Stimulated activated CD8-positive, alpha-beta memory T cell treated with anti-CD3 and anti-CD28 coated beads, Interleukin-4, amount 100 ng/mL, for 48 hours (primary cell): ENCODE measurements at regions not wholly inside any gene's neighbourhood (a gene's known extent, or its start where the extent isn't known, plus 50 kb on each side); places are given as distances from the start of the nearest gene placed in this dataset.
"Not testable (repeated sequence)": the region's sequence is repeated elsewhere in the genome, so short reads cannot be mapped to it uniquely, and the experiment has no call there.

Experiments used
- DNase-seq: peaks from one replicate; pipeline ENCODE4 v3.0.0-alpha.2; 2020

DNA sequence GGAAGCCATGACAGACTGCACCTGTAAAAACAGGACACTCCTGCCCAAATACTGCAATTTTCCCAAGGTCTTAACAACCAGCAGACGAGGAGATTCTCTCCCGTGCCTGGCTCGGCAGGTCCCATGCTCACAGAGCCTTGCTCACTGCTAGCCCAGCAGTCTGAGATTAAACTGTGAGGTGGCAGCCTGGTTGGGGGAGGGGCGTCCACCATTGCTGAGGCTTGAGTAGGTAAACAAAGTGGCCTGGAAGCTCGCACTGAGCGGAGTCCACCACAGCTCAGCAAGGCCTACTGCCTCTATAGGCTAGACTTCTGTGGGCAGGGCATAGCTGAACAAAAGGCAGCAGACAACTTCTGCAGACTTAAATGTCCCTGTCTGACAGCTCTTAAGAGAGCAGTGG lies 80.3 kb downstream of the ANXA5 start:
- DNase-seq: not testable (repeated sequence)

DNA sequence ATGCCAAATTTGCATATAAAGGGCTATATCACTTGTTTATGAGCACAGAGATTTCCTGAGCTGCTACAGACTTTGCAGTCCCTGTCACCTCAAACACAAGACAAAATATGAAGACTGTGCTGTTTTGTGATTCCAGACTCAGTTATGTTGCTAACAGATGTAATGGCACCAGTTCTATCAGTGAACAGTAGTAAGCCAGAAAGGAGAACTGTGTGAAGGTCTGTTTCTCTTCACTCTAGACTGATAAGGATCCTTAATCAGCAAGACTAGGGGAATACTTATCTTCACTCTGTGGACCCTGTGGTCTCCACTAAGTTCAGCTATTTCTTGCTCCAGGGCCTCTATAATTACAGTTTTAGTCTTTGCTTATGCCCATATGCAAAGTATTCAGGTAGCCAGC lies 82.7 kb downstream of the ANXA5 start:
- DNase-seq: no peak

DNA sequence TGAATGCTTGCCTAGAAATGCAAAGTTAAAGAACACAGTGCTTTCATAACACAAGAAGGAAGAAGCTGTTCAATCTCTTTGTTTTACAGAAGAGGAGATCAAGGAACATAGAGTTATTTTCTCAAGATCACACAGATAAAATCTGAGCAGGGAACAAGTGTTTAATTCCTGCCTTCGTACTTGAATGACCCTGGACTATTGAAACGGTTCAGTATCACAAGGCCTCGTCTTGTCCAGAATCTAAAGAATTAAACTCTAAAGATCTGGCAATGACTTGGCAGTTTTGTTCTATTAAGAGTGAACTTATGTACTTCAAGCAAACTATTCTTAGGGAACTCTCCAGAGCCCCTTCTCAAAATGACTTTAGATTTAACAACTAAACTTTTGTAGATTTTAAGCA lies 97.7 kb downstream of the ANXA5 start:
- no peak for DNase-seq

DNA sequence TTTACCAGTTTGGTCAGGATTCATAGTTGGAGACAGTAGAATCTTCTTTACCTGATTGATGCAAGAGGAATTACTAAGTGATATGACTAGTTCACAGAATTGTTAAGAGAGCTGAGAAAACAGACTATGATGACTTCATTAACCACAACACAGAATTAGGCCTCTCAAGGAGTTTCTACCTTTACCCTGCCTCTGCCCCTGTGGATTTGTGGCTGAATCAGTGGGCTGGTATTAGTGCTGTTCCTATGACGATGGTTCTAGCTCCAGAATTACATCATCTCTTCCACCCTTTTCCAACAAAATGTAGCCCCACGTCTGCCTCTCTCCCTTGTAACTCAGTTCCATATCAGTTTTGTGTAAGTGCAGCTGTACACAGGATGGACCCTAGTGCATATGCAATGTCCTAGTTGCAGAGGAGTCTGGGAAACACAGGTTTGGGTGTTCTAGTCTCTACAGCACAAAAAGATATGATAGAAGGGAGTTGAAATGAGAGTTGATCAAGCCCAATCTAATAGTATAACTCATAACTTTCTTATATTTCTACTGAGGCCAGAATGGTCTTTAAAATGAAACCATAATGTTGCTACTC lies 99.3 kb downstream of the ANXA5 start:
- no peak for DNase-seq

DNA sequence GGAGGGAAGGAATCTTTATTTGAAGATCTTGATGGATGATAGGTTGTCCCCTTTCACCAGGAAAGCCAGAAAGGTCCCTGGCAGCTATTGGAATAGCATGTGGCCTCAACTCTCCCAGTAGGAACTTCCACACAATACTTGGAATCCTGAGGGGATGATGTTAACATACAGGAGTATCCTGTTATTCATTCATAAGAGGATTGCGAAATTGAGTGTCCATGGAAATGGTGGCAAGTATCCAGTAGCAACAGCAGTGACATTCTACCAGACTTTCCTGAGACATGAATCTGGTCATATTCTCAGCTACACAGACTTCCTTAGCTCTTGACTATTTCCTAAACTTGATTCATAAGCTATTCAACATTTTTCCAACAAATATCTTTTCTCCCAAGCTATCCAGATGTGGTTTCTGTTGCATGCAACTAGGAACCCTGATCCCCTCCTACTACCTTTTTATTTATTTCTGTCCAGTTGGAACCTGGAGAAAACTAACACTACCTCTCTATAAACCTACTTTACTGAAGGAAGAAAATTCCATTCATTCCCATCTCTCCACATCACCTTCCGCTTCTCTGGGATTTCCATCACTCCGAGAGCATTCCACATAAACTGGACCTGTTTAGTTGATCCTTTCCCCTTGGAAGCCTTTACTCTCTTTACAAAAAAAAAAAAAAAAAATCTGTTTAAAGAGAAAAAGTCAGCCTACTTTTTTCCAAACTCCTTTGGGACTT lies 101.8 kb downstream of the ANXA5 start:
- no peak for DNase-seq

GRCh38 chr4:121593760-121594159 lies 103.0 kb downstream of the ANXA5 start:
- DNase-seq: no peak

DNA sequence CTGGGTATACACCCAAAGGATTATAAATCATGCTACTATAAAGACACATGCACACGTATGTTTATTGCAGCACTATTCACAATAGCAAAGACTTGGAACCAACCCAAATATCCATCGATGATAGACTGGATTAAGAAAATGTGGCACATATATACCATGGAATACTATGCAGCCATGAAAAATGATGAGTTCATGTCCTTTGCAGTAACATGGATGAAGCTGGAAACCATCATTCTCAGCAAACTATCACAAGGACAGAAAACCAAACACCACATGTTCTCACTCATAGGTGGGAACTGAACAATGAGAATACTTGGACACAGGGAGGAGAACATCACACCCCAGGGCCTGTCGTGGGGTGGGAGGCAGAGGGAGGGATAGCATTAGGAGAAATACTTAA lies 104.5 kb downstream of the ANXA5 start:
- DNase-seq: not testable (repeated sequence)

DNA sequence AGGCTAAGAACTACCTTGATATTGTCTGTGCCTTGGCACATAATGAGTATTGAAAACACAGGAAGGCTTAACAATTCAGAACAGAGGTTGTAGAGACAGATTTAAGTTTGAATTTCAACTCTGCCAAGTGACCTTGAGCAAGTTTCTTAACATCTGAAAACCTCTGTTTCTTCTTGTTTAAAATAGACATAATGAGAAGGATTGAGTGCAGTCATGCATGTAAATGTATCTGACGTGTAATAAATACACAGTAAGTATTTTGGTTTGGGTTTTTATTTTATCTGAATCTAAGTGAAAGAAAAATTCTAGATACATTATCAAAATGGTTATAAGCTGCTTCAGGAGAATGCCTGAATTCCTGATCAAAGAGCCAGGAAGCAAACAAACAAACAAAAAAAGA lies 111.9 kb downstream of the ANXA5 start:
- DNase-seq: no peak

GRCh38 chr4:121583396-121583795 lies 113.4 kb downstream of the ANXA5 start:
- no peak for DNase-seq

DNA sequence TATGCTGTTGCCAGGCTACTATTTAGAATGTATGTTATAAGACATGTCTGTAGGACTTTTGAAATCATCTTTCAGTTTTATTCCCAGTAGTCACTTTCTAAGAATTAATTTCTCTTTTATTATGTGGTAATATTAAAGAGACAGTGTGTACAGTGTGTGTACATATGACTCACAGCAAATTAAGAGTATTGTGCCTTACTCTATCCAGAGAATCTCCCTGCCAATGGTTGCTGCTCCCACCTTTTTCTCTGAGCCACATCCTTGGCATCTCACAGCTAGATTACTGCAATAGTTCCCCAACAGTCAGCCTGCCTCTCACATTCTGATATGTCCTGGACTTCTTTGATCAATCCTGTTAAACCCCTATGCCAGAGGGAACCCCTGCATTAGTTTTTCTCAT lies 114.5 kb downstream of the ANXA5 start:
- no peak for DNase-seq

DNA sequence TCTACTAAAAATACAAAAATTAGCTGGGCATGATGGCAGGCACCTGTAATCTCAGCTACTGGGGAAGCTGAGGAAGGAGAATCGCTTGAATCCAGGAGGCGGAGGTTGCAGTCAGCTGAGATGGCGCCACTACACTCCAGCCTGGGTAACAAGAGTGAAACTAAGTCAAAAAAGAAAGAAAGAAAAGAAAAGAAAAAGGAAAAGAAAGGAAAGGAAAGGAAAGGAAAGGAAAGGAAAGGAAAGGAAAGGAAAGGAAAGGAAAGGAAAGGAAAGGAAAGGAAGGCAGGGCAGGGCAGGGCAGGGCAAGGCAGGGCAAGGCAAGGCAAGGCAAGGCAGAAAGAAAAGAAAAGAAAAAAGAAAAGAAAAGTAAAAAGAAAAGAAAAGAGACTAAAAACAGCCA lies 121.4 kb downstream of the ANXA5 start:
- DNase-seq: not testable (repeated sequence)

GRCh38 chr4:121574618-121575017 lies 122.2 kb downstream of the ANXA5 start:
- DNase-seq: no peak

- no peak for DNase-seq
Measured at GRCh38 chr4:121567748-121568147, 129.0 kb downstream of the ANXA5 start.

- no peak for DNase-seq
Measured at GRCh38 chr4:121564840-121565375, 131.9 kb downstream of the ANXA5 start.

DNA sequence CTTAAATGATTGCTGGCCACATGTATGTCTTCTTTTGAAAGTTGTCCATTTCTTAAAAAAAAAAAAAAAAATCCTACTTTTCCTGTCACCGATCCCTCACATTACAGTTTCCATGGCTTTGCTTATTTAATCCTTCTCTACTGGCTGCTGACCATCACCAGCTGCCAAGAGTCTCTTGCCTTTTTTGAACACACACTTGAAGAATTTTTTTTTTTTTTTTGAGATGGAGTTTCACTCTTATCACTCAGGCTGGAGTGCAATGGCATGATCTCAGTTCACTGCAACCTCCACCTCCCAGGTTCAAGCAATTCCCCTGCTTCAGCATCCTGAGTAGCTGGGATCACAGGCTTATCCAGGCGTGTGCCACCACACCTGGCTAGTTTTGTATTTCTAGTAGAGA lies 134.0 kb downstream of the ANXA5 start:
- no peak for DNase-seq

GRCh38 chr4:121555315-121556107 lies 141.3 kb downstream of the ANXA5 start:
- no peak for DNase-seq

DNA sequence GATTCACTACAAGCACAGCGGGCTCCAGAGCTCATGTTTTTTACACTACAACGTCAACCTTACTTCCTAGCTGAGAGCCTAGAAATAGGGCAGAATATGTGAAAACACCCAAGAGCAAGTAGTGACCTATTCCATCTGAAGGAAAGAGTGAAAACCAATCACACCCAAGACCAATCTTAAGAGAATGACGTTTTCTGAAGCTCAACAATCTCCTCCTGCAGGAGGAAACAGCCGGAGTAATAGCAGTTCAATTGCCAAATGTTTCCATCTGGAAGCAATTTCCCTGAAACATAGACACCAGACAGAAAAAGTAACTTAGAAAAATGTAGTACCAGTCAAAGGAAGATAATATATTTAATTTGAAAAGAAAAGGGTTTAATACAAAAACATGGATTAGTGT lies 142.4 kb downstream of the ANXA5 start:
- no peak for DNase-seq

DNA sequence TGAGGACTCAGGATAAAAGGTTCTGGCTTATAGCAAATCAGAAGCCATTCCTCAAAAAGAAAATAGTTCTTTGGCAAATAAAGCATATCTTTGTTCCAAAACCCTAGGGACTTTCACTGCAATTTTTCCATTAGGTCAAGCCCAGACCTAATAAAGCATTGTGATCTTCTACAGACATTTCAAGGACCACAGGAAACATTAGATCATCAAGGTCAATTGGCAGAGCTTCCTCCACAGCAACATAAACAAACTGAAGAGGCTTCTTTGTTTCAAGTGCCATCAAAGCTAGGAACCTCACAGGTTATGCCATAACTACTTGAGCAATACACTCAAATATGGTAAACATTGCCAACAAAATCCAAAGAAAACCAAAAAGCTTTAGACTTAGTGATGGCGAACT lies 144.9 kb downstream of the ANXA5 start:
- DNase-seq: no peak

DNA sequence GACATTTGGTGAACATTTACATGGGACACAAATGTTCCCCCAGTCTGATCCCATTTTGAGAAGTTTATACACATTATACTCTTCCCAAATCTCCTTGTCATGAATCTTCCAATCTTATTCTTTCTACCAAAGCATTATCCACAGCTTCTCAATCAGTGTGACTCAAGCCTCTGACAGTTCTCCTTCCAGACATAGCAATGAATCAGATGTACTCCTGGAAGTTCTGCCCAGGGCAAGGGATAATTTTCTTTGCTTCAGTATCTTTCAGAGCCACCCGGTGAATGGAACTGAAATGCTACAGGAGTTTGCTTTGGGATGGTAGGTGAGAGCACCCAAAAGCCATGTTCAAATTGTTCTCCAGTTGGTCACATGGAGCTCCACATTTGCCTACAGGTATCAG lies 145.5 kb downstream of the ANXA5 start:
- no peak for DNase-seq

GRCh38 chr4:121541696-121542095 lies 155.1 kb downstream of the ANXA5 start:
- DNase-seq: no peak

- DNase-seq: no peak
Measured at GRCh38 chr4:121535351-121535750, 154.5 kb upstream of the QRFPR start.

DNA sequence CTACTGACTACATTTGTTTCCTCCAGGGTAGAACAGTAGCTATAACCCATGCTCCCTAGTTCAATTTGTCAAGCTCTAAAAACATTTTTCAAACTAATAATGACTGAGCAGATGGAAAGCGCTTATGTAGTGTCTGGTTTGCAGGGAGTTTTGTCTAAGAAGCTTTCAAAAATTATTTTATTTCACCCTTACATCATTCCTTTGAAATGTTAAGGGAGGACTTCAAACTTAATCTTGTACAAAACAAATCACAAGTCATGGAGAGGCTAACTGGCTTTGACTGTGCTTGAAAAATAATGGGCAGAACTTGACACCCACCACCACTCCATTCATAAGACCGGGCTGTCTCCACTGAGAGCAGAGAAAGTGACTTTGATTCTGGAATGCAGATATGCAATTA lies 153.4 kb upstream of the QRFPR start:
- DNase-seq: no peak

GRCh38 chr4:121526509-121526908 lies 145.7 kb upstream of the QRFPR start:
- no peak for DNase-seq
